ENCODE measurements at regions not wholly inside any gene's neighbourhood (a gene's known extent, or its start where the extent isn't known, plus 50 kb on each side); places are given as distances from the start of the nearest gene placed in this dataset.

- DNase-seq: no peak
Observed at GRCh38 chr9:70478963-70479641, 64.6 kb upstream of the KLF9 start.

GRCh38 chr9:70477907-70478480, 63.5 kb upstream of the KLF9 start:
- DNase-seq: no peak

GRCh38 chr9:70477146-70477745, 62.8 kb upstream of the KLF9 start:
- DNase-seq: no peak

- DNase-seq: no peak
Observed at GRCh38 chr9:70475211-70475610, 60.8 kb upstream of the KLF9 start.

- DNase-seq: no peak
Observed at GRCh38 chr9:70474413-70474812, 60.0 kb upstream of the KLF9 start.

- DNase-seq: no peak
Observed at GRCh38 chr9:70472268-70473249, 58.1 kb upstream of the KLF9 start.

GRCh38 chr9:70470050-70471015, 55.9 kb upstream of the KLF9 start:
- no peak for DNase-seq

- DNase-seq: no peak
Observed at GRCh38 chr9:70468291-70468690, 53.8 kb upstream of the KLF9 start.

GRCh38 chr9:70466976-70467561, 52.6 kb upstream of the KLF9 start:
- DNase-seq: peak; percentile 15 to 51

- no peak for DNase-seq
Observed at GRCh38 chr9:70465904-70466303, 51.4 kb upstream of the KLF9 start.

GRCh38 chr9:70465398-70465797, 50.9 kb upstream of the KLF9 start:
- no peak for DNase-seq
